ENCODE measurements at regions not wholly inside any gene's neighbourhood (a gene's known extent, or its start where the extent isn't known, plus 50 kb on each side); places are given as distances from the start of the nearest gene placed in this dataset.

- no peak overlapping the region for H3K4me3 ChIP-seq (ENCODE audit: low read depth, low read length)
- DNase-seq (ENCODE audit: low read depth), result no peak
- no peak for TF ChIP-seq CTCF (IDR thresholded peaks at IDR 0.05; ENCODE audit: insufficient read depth, low read length)
These were observed 133.8 kb upstream of the CPM start for GRCh38 chr12:69066492-69067373.

GRCh38 chr12:69067713-69068112 is 134.7 kb upstream of the CPM start:
- H3K4me3 ChIP-seq (ENCODE audit: low read depth, low read length), result no peak overlapping the region
- no peak for DNase-seq (ENCODE audit: low read depth)
- no peak for TF ChIP-seq CTCF (IDR thresholded peaks at IDR 0.05; ENCODE audit: insufficient read depth, low read length)

- no peak for TF ChIP-seq CTCF (IDR thresholded peaks at IDR 0.05; ENCODE audit: insufficient read depth, low read length)
- no peak overlapping the region for H3K4me3 ChIP-seq (ENCODE audit: low read depth, low read length)
- peak; percentile 37 for DNase-seq (ENCODE audit: low read depth)
These were observed 135.5 kb upstream of the CPM start for GRCh38 chr12:69068448-69068847.

- TF ChIP-seq CTCF (IDR thresholded peaks at IDR 0.05; ENCODE audit: insufficient read depth, low read length), result no peak
- H3K4me3 ChIP-seq (ENCODE audit: low read depth, low read length), result no peak overlapping the region
- DNase-seq (ENCODE audit: low read depth), result no peak
These were observed 136.5 kb upstream of the CPM start for GRCh38 chr12:69069479-69069878.

GRCh38 chr12:69070319-69071090 is 137.5 kb upstream of the CPM start:
- DNase-seq (ENCODE audit: low read depth), result peak; percentile 83
- peak; percentile 94 for TF ChIP-seq CTCF (IDR thresholded peaks at IDR 0.05; ENCODE audit: insufficient read depth, low read length)
- H3K4me3 ChIP-seq (ENCODE audit: low read depth, low read length), result no peak overlapping the region

GRCh38 chr12:69071091-69071370 is 138.1 kb upstream of the CPM start:
- no peak for DNase-seq (ENCODE audit: low read depth)
- no peak overlapping the region for H3K4me3 ChIP-seq (ENCODE audit: low read depth, low read length)
- TF ChIP-seq CTCF (IDR thresholded peaks at IDR 0.05; ENCODE audit: insufficient read depth, low read length), result no peak
